Keratinocyte (primary cell): ENCODE measurements at regions not wholly inside any gene's neighbourhood (a gene's known extent, or its start where the extent isn't known, plus 50 kb on each side); places are given as distances from the start of the nearest gene placed in this dataset.

Source experiments
- DNase-seq: peaks from one replicate; pipeline ENCODE4 v3.0.0-alpha.2; 2011; ENCODE audit warnings: low read depth, missing footprints, low spot score
- FAIRE-seq: peaks from 2 replicates; lab custom pipeline; 2011; peaks lifted over from hg19 to GRCh38; lab: Jason Lieb, UNC
- H2AFZ ChIP-seq: 2 replicates; pipeline ENCODE4 v1.6.0; 2012; ENCODE audit warnings: low read length, control low read depth, inconsistent platforms; ENCODE audit not compliant: control insufficient read depth
- H3K27ac ChIP-seq: 2 replicates; pipeline ENCODE4 v1.5.1; 2011; ENCODE audit warnings: low read length; ENCODE audit not compliant: control insufficient read depth, insufficient read depth
- H3K27me3 ChIP-seq: 3 replicates; pipeline ENCODE4 v1.6.0; 2011; ENCODE audit warnings: low read length; ENCODE audit not compliant: control insufficient read depth, insufficient read depth; ENCODE audit errors: extremely low read depth
- H3K36me3 ChIP-seq, 2 experiments: 2 replicates in 1 of 2; 3 replicates in 1 of 2; pipeline ENCODE4 v1.5.1; 2011; ENCODE audit warnings: low read length in 2 of 2, mild to moderate bottlenecking in 1 of 2; ENCODE audit not compliant: control insufficient read depth in 2 of 2, insufficient read depth in 2 of 2; ENCODE audit errors: extremely low read depth in 1 of 2
- H3K4me1 ChIP-seq: 3 replicates; pipeline ENCODE4 v1.5.1; 2011; ENCODE audit warnings: low read length; ENCODE audit not compliant: control insufficient read depth, insufficient read depth; ENCODE audit errors: extremely low read depth
- H3K4me2 ChIP-seq: 3 replicates; pipeline ENCODE4 v1.6.0; 2011; ENCODE audit warnings: low read depth, low read length; ENCODE audit not compliant: control insufficient read depth, insufficient read depth; ENCODE audit errors: extremely low read depth
- H3K4me3 ChIP-seq, 3 experiments: fragments of 200-600 bp in 1 of 3; sonication (generic) in 1 of 3; 2 replicates in 2 of 3; 3 replicates in 1 of 3; pipeline ENCODE4 v1.5.1; 2011 to 2016; ENCODE audit warnings: low read length in 3 of 3, mild to moderate bottlenecking in 3 of 3, control low read depth in 2 of 3, inconsistent platforms in 1 of 3, low read depth in 1 of 3, mixed read lengths in 1 of 3, mixed run types in 1 of 3, moderate library complexity in 1 of 3; ENCODE audit not compliant: control insufficient read depth in 2 of 3, insufficient read depth in 2 of 3; ENCODE audit errors: extremely low read depth in 1 of 3
- H3K79me2 ChIP-seq: 2 replicates; pipeline ENCODE4 v1.6.0; 2012; ENCODE audit warnings: low read length; ENCODE audit not compliant: control insufficient read depth, insufficient read depth
- H3K9ac ChIP-seq: 3 replicates; pipeline ENCODE4 v1.6.0; 2011; ENCODE audit warnings: low read length; ENCODE audit not compliant: control insufficient read depth, insufficient read depth; ENCODE audit errors: extremely low read depth
- H3K9me1 ChIP-seq: 3 replicates; pipeline ENCODE4 v1.6.0; 2011; ENCODE audit warnings: low read length; ENCODE audit not compliant: control insufficient read depth, insufficient read depth; ENCODE audit errors: extremely low read depth
- H3K9me3 ChIP-seq: 2 replicates; pipeline ENCODE4 v1.5.1; 2012; ENCODE audit warnings: low read depth, low read length; ENCODE audit not compliant: control insufficient read depth
- H4K20me1 ChIP-seq: 3 replicates; pipeline ENCODE4 v1.6.0; 2011; ENCODE audit warnings: low read length; ENCODE audit not compliant: control insufficient read depth, insufficient read depth; ENCODE audit errors: extremely low read depth
- CTCF ChIP-seq, 3 experiments: IDR thresholded peaks in 1 of 3; conservative IDR thresholded peaks in 1 of 3; optimal IDR thresholded peaks in 1 of 3; 2 replicates in 2 of 3; 3 replicates in 1 of 3; pipeline versions ENCODE3 to v1.5.1; 2011; ENCODE audit warnings: low read length in 3 of 3, mild to moderate bottlenecking in 3 of 3, moderate library complexity in 2 of 3, control low read depth in 1 of 3, inconsistent platforms in 1 of 3; ENCODE audit not compliant: insufficient read depth in 2 of 3; ENCODE audit errors: extremely low read depth in 1 of 3
- EZH2 ChIP-seq: IDR thresholded peaks from one replicate; pipeline ENCODE4 v1.6.1; 2012; ENCODE audit warnings: inconsistent platforms, mild to moderate bottlenecking, low read length, moderate library complexity
- dilution Hi-C: fragments of 300-500 bp; cut with MboI; formaldehyde crosslinking; loops from one replicate; pipeline ENCODE4 v1.7.0; 2020; ENCODE audit warnings: low sequenced_read_pairs; ENCODE audit not compliant: extremely low pct_ligation_motif_present

- Histone ChIP-seq H3K9me3 (no peaks in the 10 kb centered on the region), H3K9ac (no peak overlapping the region), H3K79me2 (no peaks in the 10 kb centered on the region), H3K27me3 (peaks cover 3% of the 10 kb centered on the region), H2AFZ (no peak overlapping the region), H3K4me2 (no peak overlapping the region), H3K36me3 (no peaks in the 10 kb centered on the region), H3K27ac (no peak overlapping the region), H3K4me3 (no peak overlapping the region), H3K9me1 (no peaks in the 10 kb centered on the region), H3K4me1 (no peaks in the 10 kb centered on the region), H4K20me1 (no peaks in the 10 kb centered on the region)
- dilution Hi-C loops, result no loop called here
- TF ChIP-seq CTCF (optimal IDR thresholded peaks at IDR 0.05 in 1 of 3, IDR thresholded peaks at IDR 0.05 in 1 of 3, conservative IDR thresholded peaks at IDR 0.05 in 1 of 3; ENCODE audit: extremely low read depth in 1 of 3, insufficient read depth in 2 of 3, low read length in 3 of 3), result peak; percentile 47 to 63 (median 63)
- no peak for TF ChIP-seq EZH2
- DNase-seq (no peak), FAIRE-seq (no peak)
These were observed 575.8 kb downstream of the TOX3 start for GRCh38 chr16:51971184-51971583.

GRCh38 chr16:51968749-51969148, 578.2 kb downstream of the TOX3 start:
- H3K36me3 ChIP-seq, result no peaks in the 10 kb centered on the region
- no peaks in the 10 kb centered on the region for H3K79me2 ChIP-seq
- no peaks in the 10 kb centered on the region for H3K9me1 ChIP-seq
- no peaks in the 10 kb centered on the region for H3K9me3 ChIP-seq
- no peaks in the 10 kb centered on the region for H3K4me1 ChIP-seq
- dilution Hi-C loops, result no loop called here
- no peak for TF ChIP-seq EZH2
- TF ChIP-seq CTCF (optimal IDR thresholded peaks at IDR 0.05 in 1 of 3, IDR thresholded peaks at IDR 0.05 in 1 of 3, conservative IDR thresholded peaks at IDR 0.05 in 1 of 3; ENCODE audit: extremely low read depth in 1 of 3, insufficient read depth in 2 of 3, low read length in 3 of 3), result no peak
- H3K27me3 ChIP-seq, result peaks cover 3% of the 10 kb centered on the region
- H3K9ac ChIP-seq, result no peak overlapping the region
- no peak for DNase-seq
- no peak for FAIRE-seq
- no peaks in the 10 kb centered on the region for H4K20me1 ChIP-seq
- H3K4me3 ChIP-seq, result no peak overlapping the region
- H2AFZ ChIP-seq, result no peak overlapping the region
- no peak overlapping the region for H3K27ac ChIP-seq
- H3K4me2 ChIP-seq, result no peak overlapping the region
